ENCODE measurements at regions not wholly inside any gene's neighbourhood (a gene's known extent, or its start where the extent isn't known, plus 50 kb on each side); places are given as distances from the start of the nearest gene placed in this dataset.

DNA sequence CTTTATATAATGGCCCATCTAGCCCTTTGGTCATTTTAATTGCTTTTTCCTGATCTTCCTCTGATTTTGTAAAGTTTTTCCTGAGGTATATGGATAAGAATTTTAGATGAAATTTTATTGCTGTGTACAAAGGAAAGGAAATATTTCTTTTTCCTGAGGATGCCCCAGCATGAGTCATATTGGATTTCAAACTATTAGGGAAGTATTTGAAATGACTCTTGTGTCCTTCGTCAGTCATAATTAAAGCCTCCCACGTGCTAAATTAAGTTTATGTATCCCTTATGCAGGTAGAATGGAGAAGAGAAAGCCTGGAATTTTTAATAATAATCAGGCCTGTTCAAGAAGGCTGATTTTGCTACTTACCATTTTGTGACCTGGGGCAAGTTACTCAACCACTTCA, 82.6 kb upstream of the GLI3 start:
- no peaks in the 10 kb centered on the region for H3K36me3 ChIP-seq (ENCODE audit: control insufficient read depth, insufficient read depth, low read length)
- no peak for DNase-seq (ENCODE audit: extremely low read depth, insufficient read length)
- H3K27me3 ChIP-seq (replicated peaks; ENCODE audit: control insufficient read depth, insufficient read depth, low read length), result no peaks in the 10 kb centered on the region
- TF ChIP-seq, protein P1, sequence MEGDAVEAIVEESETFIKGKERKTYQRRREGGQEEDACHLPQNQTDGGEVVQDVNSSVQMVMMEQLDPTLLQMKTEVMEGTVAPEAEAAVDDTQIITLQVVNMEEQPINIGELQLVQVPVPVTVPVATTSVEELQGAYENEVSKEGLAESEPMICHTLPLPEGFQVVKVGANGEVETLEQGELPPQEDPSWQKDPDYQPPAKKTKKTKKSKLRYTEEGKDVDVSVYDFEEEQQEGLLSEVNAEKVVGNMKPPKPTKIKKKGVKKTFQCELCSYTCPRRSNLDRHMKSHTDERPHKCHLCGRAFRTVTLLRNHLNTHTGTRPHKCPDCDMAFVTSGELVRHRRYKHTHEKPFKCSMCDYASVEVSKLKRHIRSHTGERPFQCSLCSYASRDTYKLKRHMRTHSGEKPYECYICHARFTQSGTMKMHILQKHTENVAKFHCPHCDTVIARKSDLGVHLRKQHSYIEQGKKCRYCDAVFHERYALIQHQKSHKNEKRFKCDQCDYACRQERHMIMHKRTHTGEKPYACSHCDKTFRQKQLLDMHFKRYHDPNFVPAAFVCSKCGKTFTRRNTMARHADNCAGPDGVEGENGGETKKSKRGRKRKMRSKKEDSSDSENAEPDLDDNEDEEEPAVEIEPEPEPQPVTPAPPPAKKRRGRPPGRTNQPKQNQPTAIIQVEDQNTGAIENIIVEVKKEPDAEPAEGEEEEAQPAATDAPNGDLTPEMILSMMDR (IDR thresholded peaks at IDR 0.05; ENCODE audit: insufficient read depth, low read length, poor library complexity, severe bottlenecking), result no peak
- no peak overlapping the region for H3K4me3 ChIP-seq (replicated peaks; ENCODE audit: low read depth, low read length)

DNA sequence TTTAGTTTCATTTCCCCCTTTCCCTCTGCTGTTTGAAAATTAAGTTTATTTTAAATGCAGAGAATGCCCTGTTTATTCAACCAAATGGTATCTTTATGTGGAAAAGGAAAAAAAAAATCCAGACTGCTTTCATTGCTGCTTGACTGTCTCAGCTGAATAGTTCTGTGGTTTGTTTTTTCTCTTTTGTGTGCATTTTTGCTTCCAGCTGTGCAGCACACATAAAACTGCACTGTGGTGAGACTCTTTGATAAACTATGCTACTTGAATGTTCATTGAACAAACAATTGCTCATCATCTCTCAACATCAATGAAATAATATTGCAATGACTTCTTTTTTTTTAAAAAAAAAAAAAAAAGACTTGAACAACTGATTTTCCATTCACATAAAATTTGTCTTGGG, 78.6 kb upstream of the GLI3 start:
- TF ChIP-seq, protein P1 (IDR thresholded peaks at IDR 0.05; ENCODE audit: insufficient read depth, low read length, poor library complexity, severe bottlenecking), result no peak
- Histone ChIP-seq H3K36me3 (ENCODE audit: control insufficient read depth, insufficient read depth, low read length) (no peaks in the 10 kb centered on the region), H3K4me3 (replicated peaks; ENCODE audit: low read depth, low read length) (no peak overlapping the region), H3K27me3 (replicated peaks; ENCODE audit: control insufficient read depth, insufficient read depth, low read length) (no peaks in the 10 kb centered on the region)
- DNase-seq (ENCODE audit: extremely low read depth, insufficient read length), result no peak

DNA sequence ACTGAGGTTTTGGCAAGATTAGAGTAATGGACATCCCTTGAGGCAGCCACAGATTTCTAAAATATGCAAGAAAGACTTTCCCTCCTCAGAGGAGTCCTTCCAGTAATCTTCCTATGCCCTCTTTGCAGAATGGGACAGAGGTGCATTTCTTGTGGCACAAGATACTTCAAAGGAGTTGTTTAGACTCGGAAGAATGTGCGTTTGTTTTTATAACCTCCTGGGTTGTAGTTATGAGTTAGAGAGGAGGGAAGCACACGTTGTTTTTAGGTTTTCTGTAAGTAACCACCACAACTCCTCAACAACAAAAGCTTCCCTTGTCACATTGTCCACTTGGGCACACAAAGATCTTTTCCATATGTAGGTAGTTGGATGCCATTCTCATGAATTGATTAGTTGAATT, 78.1 kb upstream of the GLI3 start:
- TF ChIP-seq, protein P1 (IDR thresholded peaks at IDR 0.05; ENCODE audit: insufficient read depth, low read length, poor library complexity, severe bottlenecking), result no peak
- no peak overlapping the region for H3K4me3 ChIP-seq (replicated peaks; ENCODE audit: low read depth, low read length)
- no peak for DNase-seq (ENCODE audit: extremely low read depth, insufficient read length)

DNA sequence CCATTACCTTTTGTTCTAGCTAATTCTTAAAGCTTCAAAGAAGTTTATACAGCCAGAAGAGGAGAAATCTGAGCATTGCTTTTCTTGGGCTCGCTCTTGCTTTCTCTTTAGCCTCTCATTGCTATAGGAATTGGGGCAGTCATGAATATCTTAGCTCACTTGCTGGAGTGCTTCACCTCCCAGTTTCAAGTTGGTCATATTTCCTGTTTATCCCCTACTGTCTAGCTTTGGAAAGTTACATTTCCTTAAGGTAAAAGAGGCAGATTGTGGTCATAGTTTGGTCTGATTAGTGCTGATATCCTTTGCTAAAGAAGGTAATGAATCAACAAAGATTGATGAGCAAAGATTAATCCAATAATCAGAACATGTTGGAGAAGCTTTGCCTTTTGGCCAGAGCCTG, 77.7 kb upstream of the GLI3 start:
- no peak for DNase-seq (ENCODE audit: extremely low read depth, insufficient read length)
- H3K36me3 ChIP-seq (ENCODE audit: control insufficient read depth, insufficient read depth, low read length), result no peaks in the 10 kb centered on the region
- H3K4me3 ChIP-seq (replicated peaks; ENCODE audit: low read depth, low read length), result no peak overlapping the region
- TF ChIP-seq, protein P1 (IDR thresholded peaks at IDR 0.05; ENCODE audit: insufficient read depth, low read length, poor library complexity, severe bottlenecking), result no peak
- no peaks in the 10 kb centered on the region for H3K27me3 ChIP-seq (replicated peaks; ENCODE audit: control insufficient read depth, insufficient read depth, low read length)

More for the DNA sequence above, 78.1 kb upstream of the GLI3 start:
- Histone ChIP-seq H3K27me3 (replicated peaks; ENCODE audit: control insufficient read depth, insufficient read depth, low read length) (no peaks in the 10 kb centered on the region), H3K36me3 (ENCODE audit: control insufficient read depth, insufficient read depth, low read length) (no peaks in the 10 kb centered on the region)

DNA sequence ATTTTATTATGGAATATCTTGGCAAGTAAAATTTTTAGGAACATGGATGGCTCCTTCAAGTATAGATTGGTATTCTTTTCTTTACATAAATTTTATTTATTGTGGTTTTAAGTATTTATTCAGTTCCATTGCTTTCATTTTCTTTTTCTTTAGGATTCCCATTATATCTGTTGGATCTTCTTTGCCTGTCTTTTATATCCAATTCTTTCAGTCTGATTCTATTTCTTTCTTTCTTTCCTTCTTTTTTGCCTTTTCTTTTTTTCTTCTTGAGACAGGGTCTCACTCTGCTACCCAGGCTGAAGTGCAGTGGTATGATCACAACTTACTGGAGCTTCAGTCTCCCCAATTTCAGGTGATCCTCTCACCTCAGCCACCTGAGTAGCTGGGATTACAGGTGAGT, 74.2 kb upstream of the GLI3 start:
- H3K36me3 ChIP-seq (ENCODE audit: control insufficient read depth, insufficient read depth, low read length), result no peaks in the 10 kb centered on the region
- H3K4me3 ChIP-seq (replicated peaks; ENCODE audit: low read depth, low read length), result no peak overlapping the region
- TF ChIP-seq, protein P1 (IDR thresholded peaks at IDR 0.05; ENCODE audit: insufficient read depth, low read length, poor library complexity, severe bottlenecking), result no peak
- no peaks in the 10 kb centered on the region for H3K27me3 ChIP-seq (replicated peaks; ENCODE audit: control insufficient read depth, insufficient read depth, low read length)
- no peak for DNase-seq (ENCODE audit: extremely low read depth, insufficient read length)

DNA sequence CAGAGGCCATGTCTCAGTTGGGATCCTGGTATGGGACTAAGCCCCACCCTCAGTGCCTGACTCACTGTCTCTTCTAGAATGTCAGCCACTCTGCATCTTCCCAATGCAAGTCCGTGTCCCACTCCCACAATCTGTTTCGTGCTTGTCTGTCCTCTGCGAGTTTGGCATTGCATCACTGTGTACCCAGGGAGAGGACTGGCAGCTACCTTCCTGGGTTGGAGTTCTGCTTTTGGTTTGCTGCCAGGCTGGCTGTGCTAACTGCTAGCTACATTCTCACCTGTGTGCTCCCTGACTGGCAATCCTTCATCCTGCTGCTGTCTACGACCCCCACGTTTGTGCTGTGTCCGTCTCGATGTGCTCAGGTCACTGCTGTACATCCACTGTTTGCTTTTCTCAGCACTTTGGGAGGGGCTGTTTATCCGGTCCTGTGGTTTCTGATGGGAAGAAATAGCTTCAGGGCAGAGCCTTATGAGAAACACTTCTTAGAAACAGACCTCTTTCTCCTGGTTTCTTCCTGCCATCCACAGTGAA, 56.0 kb upstream of the GLI3 start:
- TF ChIP-seq, protein P1 (IDR thresholded peaks at IDR 0.05; ENCODE audit: insufficient read depth, low read length, poor library complexity, severe bottlenecking), result no peak
- Histone ChIP-seq H3K36me3 (ENCODE audit: control insufficient read depth, insufficient read depth, low read length) (no peaks in the 10 kb centered on the region), H3K4me3 (replicated peaks; ENCODE audit: low read depth, low read length) (no peak overlapping the region), H3K27me3 (replicated peaks; ENCODE audit: control insufficient read depth, insufficient read depth, low read length) (no peaks in the 10 kb centered on the region)
- DNase-seq (ENCODE audit: extremely low read depth, insufficient read length), result no peak
